ENCODE measurements at regions not wholly inside any gene's neighbourhood (a gene's known extent, or its start where the extent isn't known, plus 50 kb on each side); places are given as distances from the start of the nearest gene placed in this dataset.

GRCh38 chr6:14871221-14871620 lies 374.6 kb upstream of the JARID2 start:
- no peak for TF ChIP-seq CTCF (IDR thresholded peaks at IDR 0.05)

GRCh38 chr6:14873101-14873500 lies 372.8 kb upstream of the JARID2 start:
- TF ChIP-seq CTCF (IDR thresholded peaks at IDR 0.05) = no peak

GRCh38 chr6:14873781-14874441 lies 372.0 kb upstream of the JARID2 start:
- TF ChIP-seq CTCF (IDR thresholded peaks at IDR 0.05) = no peak

DNA sequence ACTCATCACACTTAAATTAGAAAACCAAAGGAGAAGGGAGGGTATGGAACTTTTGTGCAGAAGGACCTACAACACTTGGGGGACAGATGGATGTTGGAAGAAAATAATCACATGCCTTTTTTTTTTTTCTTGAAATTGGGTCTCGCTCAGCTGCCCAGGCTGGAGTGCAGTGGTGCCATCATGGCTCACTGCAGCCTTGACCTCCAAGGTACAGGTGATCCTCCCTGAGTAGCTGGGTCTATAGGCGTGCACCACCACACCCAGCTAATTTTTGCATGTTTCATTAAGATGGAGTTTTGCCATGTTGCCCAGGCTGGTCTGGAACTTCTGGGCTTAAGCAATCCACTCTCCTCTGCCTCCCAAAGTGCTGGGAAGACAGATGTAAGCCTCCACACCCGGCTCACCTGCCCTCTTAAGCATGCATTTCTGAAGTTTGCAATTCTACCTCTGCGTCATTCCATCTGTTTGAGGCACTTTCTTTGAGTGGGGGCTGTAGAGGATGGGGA lies 370.8 kb upstream of the JARID2 start:
- TF ChIP-seq CTCF (IDR thresholded peaks at IDR 0.05) = no peak

- TF ChIP-seq CTCF (IDR thresholded peaks at IDR 0.05) = no peak
Measured at GRCh38 chr6:14875481-14876063, 370.3 kb upstream of the JARID2 start.

DNA sequence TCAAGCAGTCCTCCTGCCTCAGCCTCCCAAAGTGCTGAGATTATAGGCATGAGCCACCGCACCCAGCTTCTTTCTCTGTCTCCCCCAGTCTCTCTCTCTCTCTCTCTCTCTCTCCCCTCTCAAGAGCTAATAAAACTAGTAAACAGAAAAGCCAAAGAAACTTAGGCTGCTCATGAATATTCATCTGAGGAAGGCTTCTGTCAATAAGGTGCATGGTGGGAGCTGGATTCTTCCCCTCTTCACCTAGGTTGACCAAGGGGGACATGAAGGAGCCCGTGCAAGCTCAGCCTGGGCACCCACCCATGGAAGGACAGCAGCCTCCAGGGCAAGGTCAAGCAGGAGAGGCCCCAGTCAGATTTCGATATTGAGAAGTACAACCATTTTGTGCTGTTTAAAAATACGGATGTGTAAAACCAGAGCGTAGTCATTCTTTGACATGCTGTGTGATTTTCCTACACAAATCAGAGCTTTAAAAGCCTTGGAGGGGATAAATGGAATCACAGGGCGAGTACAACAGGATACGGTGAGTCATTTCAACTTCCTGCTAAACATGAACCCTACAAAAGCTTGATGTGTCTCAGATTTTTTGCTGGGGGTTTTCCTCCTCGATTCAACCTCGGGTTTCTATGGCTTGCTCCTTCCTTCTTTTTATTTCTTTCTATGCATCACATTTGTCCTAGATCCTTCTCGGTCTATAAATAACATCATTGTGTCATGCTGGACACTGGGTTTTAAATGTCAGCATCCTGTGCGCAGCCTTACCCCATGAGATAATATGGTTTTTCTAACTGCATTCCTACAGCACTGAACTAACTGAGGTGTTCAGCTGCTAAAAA lies 368.9 kb upstream of the JARID2 start:
- no peak for TF ChIP-seq CTCF (IDR thresholded peaks at IDR 0.05)

DNA sequence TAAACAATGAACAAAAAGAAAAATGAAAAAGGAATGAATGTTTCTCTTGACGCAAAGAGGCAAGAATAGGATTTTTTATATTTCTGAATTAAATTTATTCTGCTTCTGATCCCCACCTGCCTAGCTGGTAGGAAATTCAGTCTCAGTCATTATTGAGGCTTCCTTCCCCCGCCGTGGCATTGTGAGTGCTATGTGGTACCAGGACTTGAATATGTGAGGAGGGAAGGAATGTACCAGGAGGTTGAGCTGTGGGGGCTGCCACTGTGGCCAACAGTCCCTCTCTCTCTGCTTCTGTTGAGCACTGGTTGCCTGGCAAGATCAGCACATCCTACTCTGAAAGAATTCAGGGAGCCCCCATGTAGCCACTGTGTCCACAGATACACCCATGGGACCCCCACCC lies 368.1 kb upstream of the JARID2 start:
- no peak for TF ChIP-seq CTCF (IDR thresholded peaks at IDR 0.05)
